ENCODE measurements at regions not wholly inside any gene's neighbourhood (a gene's known extent, or its start where the extent isn't known, plus 50 kb on each side); places are given as distances from the start of the nearest gene placed in this dataset.

DNA sequence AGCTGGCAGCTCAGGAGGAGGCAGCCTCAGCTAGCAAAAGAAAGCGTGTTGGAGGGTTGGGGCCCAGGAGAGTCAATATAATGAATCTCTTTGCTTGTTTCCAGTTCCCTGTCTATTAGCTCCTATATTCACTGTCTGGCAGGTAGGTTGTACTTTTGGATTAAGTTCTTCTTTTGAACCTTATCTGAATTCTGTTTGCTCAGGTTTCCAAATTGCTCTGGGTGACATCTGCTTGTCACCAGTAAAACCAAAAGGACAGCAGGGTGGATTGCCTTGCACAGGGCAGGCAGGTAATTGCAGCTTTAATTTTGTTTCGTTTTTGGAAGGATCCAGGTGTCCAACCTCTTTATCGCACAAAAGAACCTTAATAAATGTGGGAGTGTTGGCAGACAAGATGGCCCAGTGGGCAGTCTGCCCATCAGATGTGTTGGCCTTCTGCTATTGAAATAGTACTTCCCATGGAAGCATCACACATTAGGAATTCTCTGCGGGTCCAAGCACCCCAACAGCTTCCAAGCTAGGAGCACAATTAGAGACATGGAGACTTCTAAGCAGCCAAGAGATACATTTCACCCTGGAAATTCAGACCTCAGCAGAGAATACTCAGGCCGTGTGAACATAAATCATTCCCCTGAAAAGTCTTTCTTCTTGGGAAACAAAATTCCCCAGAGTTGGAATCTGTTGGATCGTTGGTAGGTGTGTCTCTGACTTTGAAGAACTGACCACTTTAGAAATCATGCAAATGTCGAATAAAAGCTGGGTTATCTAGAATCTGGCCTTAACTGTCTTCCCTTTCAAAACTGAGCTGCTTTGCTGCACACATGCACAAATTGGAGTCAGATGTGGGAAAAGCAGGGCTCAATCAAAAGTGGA lies 286.9 kb upstream of the BMP2 start:
- DNase-seq = no peak

- DNase-seq = no peak
Measured at GRCh38 chr20:6473197-6473596, 294.3 kb upstream of the BMP2 start.

DNA sequence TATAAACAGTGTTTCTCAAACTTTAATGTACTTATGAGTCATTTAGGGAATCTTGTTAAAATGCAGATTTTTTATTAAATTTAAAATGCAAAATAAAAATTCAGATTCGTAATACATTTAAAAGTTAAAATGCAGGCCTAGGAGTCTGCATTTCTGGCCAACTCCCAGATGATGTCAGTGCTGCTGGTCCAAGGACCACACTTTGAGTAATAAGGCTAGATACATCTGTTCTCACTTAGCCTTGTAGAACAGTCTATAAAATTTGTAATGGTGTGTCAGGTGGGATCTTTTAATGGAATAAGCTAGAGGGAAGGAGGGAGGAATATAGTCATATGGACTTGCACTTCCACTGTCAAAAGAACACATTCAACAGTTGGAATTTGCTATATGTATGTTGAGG lies 295.6 kb upstream of the BMP2 start:
- no peak for DNase-seq

GRCh38 chr20:6471110-6471647 lies 296.3 kb upstream of the BMP2 start:
- DNase-seq = no peak

- no peak for DNase-seq
Measured at GRCh38 chr20:6469695-6470094, 297.8 kb upstream of the BMP2 start.

DNA sequence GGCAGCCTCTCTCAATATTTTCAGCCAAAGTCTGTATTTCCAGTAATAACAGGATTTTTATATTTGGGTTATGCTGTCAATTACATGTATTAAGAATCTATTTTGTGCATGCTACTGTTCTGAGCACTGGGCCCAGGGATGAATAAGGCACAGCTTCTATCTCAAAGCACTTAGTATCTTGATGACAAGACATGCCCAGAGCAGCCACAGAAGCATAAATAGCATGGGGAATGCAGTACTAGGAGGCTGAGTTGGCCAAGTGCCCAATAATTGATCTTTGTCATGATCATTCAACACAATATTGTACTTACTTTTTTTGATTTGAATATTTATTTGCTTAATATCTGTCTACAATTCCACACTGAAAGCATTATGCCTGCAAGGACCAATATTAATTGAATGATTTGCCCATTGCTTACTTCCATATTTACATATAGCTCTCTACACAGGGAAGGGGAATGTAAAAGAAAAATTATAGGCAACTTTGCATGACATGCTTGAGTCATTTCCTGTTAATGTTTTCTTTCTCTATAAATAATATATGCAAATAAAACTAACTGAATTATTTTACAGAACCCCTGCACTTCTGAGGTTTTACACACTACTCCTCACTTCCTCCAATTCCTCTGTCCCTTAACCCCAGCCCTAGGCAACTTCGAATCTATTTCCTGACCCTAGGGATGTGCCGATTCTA lies 298.9 kb upstream of the BMP2 start:
- DNase-seq = no peak

DNA sequence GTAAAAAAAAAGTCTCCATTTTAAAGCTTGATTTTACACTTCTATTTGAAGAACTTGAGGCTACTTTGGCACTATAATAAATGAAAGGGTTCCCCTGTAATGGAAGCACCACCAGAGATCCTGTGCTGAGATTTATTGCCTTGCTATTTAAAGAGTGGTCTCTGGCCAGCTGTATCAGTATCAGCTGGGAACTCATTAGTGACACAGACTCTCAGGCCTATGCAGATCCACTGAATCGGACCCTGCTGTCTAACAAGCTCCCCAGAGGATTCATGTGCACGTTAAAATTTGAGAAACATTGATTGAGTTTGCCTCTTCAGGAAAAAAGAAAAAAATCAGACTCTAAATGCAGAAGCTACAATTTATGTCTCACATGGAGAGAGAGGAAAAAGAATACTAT lies 299.9 kb upstream of the BMP2 start:
- no peak for DNase-seq

DNA sequence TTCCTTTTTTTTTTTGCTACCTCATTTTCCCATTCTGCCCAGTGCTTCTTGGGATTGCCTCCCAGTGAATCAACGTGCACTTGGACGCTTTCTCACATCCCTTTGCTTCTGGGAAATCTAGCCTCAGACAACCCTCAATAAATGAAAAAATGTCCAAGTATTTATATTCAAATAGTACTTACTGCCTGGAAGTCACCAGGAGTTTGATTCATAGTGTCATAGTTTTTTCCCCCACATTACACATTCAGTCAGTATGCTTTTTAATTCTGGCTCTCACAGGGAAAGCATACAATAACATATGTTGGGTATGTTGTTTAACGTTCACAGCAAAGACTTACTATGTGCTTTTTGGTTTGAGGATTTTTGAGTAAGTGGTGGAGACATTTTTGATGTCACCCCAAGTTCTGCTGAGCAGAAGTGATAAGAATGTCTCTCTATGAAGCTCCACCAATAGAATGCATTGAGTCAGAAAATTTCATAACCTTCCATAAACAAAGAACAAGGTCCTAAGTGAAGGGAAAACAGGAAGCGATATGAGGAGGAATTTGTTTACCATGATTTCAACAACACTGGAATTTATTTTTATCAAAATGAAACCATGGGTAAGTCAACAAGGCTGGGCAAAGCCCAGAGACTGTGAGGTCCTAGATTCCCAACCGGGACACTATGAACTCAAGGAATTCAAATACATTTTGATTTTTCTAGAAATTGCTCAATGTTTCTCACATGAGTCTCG lies 301.2 kb upstream of the BMP2 start:
- no peak for DNase-seq

GRCh38 chr20:6450841-6451240 lies 316.6 kb upstream of the BMP2 start:
- DNase-seq = no peak

DNA sequence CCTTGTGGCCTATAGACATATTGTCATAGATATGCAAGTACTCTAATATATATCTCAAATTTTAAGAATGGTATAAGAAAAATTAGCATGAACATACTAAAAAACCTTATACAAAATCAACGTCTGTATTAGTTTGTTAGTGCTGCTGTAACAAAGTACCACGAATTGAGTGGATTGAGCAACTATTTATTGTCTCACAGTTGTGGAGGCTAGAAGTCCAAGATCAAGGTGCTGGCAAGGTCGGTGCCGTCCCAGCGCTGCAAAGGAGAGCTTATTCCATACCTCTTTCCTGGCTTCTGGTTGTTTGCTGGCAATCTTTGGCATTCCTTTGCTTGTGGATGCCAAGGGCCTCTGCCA lies 317.6 kb upstream of the FERMT1 start:
- no peak for DNase-seq

DNA sequence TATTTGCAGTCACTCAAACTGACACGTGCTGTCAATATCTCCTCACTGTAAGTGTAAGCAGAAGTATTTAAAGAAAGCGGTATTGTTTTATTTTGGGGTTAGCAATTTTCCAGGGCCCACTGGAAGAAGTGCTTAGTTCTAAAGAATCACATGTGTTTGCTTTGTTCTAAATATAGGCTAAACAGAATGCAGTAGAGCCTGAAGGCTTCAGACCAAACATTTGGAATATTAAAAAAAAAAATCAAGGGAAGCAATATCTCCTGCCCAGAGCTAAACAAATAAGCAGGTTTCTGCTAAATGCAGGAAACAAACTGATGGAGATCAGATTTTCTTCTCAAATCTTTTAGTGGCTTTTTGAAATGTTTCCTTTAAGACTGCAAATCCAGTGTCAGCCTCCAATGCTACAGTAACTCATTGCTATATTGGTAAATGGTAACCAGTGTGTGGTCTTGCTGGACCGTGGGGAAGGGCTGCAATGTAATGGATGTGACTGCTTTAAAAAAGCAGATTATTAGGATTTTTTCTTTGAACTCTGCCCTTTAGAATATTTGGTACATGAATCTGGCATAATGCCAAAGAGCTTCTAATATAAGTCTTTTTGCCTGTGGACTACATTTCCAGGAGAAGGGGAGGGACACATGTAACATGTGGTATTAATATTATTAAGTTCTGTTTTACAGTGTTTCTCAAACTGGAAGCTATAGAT lies 317.1 kb upstream of the FERMT1 start:
- no peak for DNase-seq

- no peak for DNase-seq
Measured at GRCh38 chr20:6434131-6434530, 311.3 kb upstream of the FERMT1 start.

GRCh38 chr20:6430381-6430780 lies 307.6 kb upstream of the FERMT1 start:
- DNase-seq = no peak

DNA sequence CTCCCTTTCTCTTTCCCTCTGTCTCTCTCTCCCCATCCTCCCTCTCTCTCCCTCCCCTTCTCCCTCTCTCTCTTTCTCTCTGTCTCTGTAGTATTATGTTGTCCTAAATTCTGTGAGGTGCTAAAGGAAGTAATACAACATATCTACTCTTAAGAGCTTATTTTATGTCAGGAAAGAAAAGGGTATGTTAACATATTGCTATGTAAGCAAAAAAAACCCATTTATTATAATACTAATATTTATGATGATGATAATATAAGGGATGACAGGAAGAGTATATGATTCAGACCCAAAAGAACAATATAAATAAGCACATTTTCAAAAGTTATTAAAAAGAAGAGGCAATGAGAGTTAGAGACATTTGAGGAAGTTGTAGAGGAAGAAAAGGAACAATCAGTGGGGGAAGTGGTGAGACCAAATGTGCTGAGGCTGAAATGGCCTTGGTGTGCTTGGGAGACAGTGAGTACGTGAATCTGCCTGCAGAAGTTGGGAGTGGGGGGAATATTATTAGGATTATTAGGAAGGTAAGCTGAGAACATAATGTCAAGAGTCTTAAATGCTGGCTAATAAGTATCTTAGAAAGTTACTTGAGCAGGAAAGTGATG lies 303.6 kb upstream of the FERMT1 start:
- DNase-seq = no peak

DNA sequence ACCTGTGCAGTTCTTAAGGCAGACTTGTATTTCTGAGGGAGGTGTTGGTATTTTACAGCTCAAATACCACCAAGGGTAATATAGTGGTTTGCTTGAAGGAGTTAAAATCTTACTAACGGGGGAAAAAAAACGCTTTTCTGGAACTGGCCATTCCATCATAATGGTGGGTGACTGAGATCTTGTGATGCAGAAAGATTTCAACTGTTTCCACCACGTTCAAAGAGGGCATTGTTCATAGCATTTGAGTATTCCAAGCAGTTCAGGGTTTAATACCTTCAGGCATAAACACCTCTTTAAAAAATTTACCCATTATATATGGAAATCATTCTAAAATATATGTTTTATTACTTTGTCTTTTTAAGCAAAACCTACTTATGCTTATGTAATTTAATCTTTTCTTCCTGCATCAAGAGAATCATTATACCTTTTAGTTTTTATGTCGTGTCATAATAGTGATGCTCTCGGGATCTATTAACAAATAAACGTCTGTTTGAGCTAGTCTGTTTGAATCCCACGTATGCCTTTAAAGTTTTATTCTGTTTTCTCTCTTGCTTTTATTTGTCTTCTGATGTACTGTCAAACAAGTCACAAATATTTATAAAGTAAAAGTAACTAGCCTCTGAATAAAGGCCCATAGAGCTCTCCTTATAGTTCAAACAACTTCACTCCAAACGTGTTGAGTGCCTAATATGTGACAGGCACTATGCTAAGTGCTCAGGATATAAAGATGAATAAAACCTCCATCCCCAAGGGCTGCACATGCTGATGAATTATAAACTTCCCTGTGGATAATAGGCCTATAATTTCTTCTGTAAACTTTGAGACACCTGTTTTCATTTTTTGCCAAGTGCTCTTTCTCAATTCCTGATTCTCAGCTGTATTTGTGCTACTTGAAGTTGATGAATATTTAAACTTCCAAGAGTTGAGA lies 298.8 kb upstream of the FERMT1 start:
- no peak for DNase-seq

DNA sequence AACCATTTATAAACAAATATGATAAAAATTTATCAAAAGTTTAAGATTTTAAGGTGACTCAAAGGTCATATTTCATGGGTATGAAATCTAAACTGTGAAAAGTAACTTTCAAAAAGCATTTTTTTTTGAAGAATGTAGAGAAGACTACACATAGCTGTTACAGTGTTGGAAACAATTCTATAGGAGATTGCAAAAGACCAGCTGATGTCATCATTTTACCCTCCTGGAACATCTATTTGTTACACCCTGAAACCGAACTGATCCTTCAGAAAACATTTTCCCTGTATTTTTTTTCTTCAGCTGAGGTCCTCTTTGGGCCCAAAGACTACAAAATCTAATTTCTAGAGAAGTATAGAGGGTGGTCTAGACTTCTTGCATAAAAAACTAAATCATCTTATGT lies 297.5 kb upstream of the FERMT1 start:
- no peak for DNase-seq

GRCh38 chr20:6418732-6419131 lies 295.9 kb upstream of the FERMT1 start:
- no peak for DNase-seq

- no peak for DNase-seq
Measured at GRCh38 chr20:6416371-6416770, 293.5 kb upstream of the FERMT1 start.

DNA sequence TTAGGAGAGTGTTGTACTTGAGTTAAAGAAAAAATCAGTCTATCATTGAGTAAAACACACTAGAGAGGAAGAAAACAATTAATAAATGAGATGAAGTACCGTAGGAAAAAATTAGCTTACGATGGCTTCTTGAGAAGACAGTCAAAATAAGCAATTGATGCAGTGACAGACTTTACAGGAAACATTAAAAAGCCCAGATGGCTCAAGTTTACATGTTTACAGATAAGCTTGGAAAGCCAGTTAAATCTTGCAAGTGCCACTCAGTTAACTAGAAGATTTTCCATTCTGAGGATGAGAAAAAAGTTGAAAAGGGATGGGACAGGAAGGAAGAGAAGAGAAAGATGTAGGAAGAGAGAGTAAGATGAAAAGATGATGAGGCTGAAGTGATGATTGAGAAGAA lies 288.8 kb upstream of the FERMT1 start:
- DNase-seq = no peak

GRCh38 chr20:6410721-6411120 lies 287.9 kb upstream of the FERMT1 start:
- DNase-seq = no peak

GRCh38 chr20:6407163-6407562 lies 284.3 kb upstream of the FERMT1 start:
- no peak for DNase-seq

Data from activated CD4-positive, alpha-beta T cell treated with anti-CD3 and anti-CD28 coated beads, Interleukin-2, Interleukin-6, amounts not matched to agents 100 ng/mL and 50 ng/mL, durations not matched to agents 16 hours and 8 hours (primary cell).